ENCODE measurements at regions not wholly inside any gene's neighbourhood (a gene's known extent, or its start where the extent isn't known, plus 50 kb on each side); places are given as distances from the start of the nearest gene placed in this dataset.

DNA sequence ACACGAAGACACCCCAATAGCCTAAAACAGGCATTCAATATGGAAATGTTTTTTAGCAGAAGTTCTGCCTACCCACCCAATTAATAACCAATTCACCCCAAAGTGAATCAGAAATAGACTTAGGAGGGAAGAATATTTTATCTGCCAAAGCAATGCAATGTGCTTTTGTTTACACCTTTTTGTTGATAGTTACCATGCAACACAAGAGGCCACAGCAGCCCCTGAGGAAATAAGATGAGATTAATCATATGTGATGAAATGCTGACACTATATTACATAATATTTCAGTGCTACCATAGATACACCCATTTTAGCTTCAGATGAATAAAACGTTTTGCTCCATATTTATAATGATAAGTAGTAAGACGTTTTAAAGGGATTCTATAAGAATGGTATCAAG lies 60.9 kb upstream of the RGS2 start:
- no peak for DNase-seq (ENCODE audit: extremely low spot score)
- TF ChIP-seq CTCF (IDR thresholded peaks at IDR 0.05; ENCODE audit: control extremely low read depth, extremely low read depth, low read depth, missing control alignments) = no peak
- ChIA-PET CTCF (no interaction called here), POLR2A (no interaction called here)

- no peak for TF ChIP-seq CTCF (IDR thresholded peaks at IDR 0.05; ENCODE audit: control extremely low read depth, extremely low read depth, low read depth, missing control alignments)
- ChIA-PET CTCF (interaction anchor here (0.6 kb wide), 1 partner anchor 14 kb away, joined by 3 read pairs; no protein-coding TSS in a partner anchor), POLR2A (no interaction called here)
- no peak for DNase-seq (ENCODE audit: extremely low spot score)
These were observed 59.5 kb upstream of the RGS2 start for GRCh38 chr1:192749349-192749748.

DNA sequence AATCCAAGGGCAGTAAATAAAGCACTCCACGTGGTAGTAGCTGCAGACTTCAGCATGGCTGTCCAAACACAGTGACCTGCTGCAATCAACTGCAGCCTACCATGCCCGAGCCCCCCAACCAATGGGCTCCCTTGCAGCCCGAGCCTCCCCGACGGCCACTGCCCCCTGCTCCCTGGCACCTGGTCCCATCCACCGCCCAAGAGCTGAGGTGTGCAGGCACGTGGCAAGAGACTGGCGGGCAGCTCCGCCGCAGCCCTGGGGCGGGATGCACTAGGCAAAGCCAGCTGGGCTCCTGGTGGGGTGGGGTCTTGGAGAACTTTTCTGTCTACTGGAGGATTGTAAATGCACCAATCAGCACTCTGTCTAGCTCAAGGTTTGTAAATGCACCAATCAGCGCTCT lies 57.6 kb upstream of the RGS2 start:
- ChIA-PET POLR2A (no interaction called here), CTCF (interaction anchor here (1.9 to 2.2 kb wide), 2 partner anchors 10 to 19 kb away, joined by 4 to 7 read pairs; no protein-coding TSS in a partner anchor)
- DNase-seq (ENCODE audit: extremely low spot score) = no peak
- no peak for TF ChIP-seq CTCF (IDR thresholded peaks at IDR 0.05; ENCODE audit: control extremely low read depth, extremely low read depth, low read depth, missing control alignments)

- TF ChIP-seq CTCF (IDR thresholded peaks at IDR 0.05; ENCODE audit: control extremely low read depth, extremely low read depth, low read depth, missing control alignments) = no peak
- CTCF ChIA-PET = interaction anchor here (1.0 to 1.7 kb wide), 2 partner anchors 11 to 33 kb away, joined by 4 read pairs; no protein-coding TSS in a partner anchor
- no peak for DNase-seq (ENCODE audit: extremely low spot score)
- POLR2A ChIA-PET = no interaction called here
These were observed 52.5 kb upstream of the RGS2 start for GRCh38 chr1:192756314-192756713.

DNA sequence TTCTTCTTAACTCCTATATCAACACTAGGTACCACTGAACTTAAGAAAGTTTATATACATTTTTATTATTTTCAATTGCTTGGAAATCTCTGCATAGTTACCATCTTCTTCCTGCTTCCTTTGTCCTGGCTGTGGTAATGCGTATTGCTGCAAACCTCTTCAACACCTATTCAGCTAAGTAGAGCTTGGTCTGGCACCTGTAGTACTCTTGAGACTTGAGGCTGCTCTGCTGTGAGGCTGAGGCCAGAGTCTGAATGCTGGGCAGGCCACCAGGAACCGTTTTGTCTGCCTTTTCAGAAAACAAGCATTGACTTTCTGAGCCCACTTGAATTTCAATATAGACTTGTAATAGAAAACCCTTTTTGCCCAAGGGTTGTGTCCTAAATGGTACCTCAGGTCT lies 52.0 kb upstream of the RGS2 start:
- ChIA-PET POLR2A (no interaction called here), CTCF (interaction anchor here (1.0 to 1.7 kb wide), 2 partner anchors 12 to 33 kb away, joined by 4 read pairs; no protein-coding TSS in a partner anchor)
- DNase-seq (ENCODE audit: extremely low spot score) = no peak
- TF ChIP-seq CTCF (IDR thresholded peaks at IDR 0.05; ENCODE audit: control extremely low read depth, extremely low read depth, low read depth, missing control alignments) = no peak

DNA sequence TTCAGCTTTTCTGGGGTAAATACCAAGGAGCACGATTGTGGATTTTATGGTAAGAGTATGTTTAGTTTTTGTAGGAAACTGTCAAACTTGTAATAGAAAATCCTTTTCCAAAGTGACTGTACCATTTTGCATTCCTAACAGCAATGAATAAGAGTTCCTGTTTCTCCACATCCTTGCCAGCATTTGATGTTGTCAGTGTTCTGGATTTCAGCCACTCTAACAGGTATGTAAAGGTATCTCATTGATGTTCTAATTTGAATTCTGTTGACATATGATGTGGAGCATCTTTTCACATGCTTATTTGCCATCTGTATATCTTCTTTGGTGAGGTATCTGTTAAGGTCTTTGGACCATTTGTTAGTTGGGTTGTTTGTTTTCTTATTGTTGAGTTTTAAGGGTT lies 50.3 kb upstream of the RGS2 start:
- POLR2A ChIA-PET = no interaction called here
- no peak for DNase-seq (ENCODE audit: extremely low spot score)
- CTCF ChIA-PET = no interaction called here
- no peak for TF ChIP-seq CTCF (IDR thresholded peaks at IDR 0.05; ENCODE audit: control extremely low read depth, extremely low read depth, low read depth, missing control alignments)

Data from GM10248 (cell line).